GM18502 (cell line): ENCODE measurements at regions not wholly inside any gene's neighbourhood (a gene's known extent, or its start where the extent isn't known, plus 50 kb on each side); places are given as distances from the start of the nearest gene placed in this dataset.

Experiments
- ATAC-seq: cut with Tn5 transposase; IDR thresholded peaks from one replicate; pipeline ENCODE4 v1.9.1; 2021; ENCODE audit warnings: mild to moderate bottlenecking; ENCODE audit not compliant: unreplicated experiment, poor library complexity

DNA sequence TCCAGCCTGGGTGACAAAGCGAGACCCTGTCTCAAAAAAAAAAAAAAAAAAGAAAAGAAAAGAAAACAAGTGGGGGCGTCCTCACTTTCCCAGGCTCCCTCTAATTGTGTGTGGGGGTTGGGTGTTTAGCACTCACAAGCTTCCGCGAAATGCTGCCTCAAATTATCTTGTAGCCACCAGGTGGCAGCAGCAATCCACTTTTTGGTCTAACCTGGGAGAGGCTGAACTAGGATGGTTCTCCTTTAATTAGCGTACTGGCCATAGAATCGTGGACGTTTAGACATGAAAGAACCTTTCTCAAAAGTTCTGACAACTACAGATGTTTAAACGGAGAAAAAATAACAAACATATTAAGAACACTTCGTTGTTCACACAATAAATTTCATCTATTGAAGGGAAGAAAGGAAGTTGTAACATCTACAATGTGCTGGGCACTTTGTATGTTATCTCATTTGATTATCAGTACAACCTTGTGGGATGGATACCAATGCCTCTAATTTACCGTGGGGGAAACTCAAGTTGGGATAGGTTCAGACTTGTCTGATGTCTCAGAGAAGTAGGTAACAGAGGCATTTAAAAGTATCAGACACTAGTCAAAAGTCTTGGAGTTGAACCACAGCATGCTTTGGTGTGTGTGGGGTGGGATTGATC lies 122.7 kb upstream of the NABP1 start:
- ATAC-seq: peak; percentile 95

DNA sequence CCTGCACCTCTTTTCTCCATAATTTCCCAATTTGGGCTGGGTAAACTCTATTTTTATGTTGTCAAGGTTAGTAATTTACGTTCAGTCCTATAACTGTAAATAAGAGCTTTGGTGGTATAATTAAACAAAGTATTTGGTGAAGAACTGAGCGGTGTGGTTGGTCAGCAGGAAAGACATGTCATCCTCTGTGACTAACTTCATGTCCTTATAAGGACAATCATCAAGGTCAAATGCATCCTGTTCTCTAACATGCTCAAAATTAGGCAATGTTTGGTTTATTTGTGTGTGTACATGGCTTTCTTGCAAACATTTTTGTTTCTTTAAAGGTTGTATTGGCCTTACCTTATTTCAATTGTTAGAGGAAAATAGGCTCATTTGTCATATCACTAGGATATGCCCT lies 121.5 kb upstream of the NABP1 start:
- no peak for ATAC-seq

DNA sequence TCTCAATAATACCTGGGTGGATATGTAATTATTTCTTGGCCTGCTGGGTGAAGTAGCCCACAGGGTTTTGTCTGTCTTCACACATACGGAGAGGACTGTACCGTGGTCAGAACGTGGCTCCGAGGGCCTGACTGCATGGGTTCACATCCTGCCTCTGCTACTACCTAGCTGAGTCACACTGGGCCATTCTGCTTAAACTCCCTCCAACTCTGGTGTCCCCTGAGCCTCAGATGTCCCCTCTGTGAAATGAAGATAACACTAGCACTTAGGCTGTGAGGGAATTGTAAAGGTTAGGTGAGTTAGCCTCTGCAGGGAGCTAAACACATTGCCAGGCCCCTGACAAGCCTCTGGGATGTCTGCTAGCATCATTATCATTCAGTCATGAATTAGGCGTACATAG lies 120.1 kb upstream of the NABP1 start:
- ATAC-seq: no peak

DNA sequence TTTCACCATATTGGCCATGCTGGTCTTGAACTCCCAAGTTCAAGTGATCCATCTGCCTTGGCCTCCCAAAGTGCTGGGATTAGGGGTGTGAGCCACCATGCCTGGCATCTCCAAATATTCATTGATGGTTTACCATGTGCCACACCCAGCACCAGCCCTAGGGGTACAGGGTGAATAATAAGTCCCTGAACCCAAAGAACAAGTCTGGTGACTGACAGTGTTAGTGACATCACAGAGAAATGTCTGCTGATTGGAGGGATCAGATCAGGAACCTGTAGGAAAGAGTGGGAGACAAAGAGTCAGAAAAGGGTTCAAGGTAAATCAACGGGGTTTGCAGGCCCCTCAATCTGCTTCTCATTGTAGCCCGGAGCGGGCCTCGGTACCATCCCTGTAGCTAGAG lies 118.4 kb upstream of the NABP1 start:
- no peak for ATAC-seq

DNA sequence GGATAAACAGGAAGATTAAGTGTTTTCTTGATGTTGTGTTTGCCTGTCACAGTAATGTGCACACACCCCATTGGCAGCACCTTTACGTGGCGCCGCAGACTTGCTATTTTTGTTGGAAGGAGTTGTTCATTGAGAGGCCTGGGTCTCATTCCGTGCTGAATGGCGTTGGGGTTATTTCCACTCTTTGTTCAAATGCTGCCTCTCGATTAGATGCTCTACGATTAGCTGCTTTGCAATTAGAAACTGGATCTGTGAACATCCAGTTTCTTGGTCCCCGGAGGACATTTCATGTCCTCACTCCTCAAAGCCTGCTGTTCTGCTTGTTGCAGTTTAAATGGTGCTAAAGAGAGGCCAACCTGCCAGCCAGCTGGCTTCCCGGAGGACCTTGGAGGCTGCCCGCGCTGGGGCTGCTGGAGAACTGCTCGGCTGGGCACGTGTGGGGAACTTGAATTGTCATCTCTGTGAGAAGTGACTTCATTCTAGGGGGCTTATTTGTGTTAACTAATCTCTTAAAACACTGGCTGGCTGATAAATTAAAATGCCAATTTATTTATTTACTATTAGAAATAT lies 117.4 kb upstream of the NABP1 start:
- ATAC-seq: no peak

DNA sequence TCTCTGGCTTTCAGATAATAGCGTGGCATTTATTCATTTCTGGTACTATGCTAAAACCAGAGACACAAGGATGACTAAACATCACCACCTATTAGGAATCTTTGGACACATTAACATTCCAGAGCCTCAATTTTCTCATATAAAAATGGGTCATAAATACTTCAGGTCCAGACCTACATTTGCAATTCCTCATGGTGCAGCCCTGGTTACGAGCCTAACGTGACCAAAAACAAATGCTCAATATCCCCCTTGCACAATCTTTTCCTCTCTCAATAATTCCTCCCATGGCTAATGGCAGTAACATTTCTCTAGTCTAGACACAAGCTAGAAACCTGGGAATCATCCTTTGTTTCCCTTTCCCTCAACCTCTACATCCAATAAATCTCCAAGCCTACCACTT lies 112.8 kb upstream of the NABP1 start:
- ATAC-seq: no peak

DNA sequence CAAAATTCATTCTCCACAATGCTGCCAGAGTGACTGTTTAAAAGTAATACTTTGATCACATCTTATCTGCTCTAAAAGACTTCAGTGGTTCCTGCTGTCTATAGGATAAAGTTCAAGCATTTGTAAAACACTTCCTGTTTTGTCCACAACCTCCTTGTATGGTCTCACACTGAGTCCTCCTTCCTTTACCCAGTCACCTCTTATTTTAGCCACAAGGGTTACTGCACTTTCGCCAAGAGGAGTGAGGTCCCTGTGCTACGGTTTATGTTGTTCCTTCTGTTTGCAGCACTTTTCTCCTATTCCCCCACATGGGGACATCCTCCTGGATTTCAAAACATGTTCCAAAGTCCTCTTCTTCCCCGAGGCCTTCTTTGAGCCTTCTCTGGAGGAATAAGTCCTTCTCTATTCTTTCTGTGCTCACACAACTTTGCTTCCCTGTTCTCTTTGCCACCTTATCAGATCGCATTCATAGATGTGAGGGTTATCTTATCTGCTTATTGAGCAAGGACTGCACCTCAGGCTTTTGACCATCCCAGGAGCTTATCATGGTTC lies 112.2 kb upstream of the NABP1 start:
- peak; percentile 75 for ATAC-seq

DNA sequence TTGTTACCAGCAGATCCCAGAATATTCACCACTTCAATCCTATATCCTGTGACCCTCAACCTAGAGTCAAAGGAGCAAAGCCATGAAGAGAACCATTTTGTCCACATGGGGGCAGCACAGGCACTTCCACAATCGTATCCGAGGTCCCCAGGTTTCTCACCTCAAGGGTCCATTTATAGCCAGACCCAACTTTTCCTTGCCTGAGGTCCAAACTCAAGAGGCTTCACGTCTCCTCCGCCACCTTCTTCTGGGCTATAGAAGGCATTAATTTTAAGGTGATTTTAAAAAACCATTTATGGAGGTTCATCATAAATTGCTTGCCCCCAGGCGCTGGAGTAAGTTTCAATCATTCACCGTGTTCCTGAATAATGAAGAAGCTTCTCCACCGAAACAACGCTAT lies 111.6 kb upstream of the NABP1 start:
- ATAC-seq: peak; percentile 77

DNA sequence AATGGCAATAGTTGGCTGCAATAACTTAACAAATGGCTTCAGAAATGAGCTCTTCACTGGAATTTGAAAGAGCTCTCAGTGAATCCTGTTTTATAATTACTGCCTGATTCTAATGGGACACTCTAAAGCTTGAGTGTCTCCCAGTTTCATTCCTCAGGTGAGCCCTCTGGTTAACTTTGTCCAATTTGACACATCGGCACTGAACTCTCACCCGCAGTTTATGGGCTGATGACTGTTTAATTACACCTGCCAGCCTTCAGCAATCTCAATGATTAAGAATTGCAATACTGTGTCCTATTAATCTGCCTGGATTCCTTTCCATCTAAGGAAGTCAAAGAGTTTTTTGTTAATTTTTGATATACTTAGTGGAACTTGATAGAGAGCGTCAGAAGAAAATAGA lies 110.7 kb upstream of the NABP1 start:
- ATAC-seq: no peak

DNA sequence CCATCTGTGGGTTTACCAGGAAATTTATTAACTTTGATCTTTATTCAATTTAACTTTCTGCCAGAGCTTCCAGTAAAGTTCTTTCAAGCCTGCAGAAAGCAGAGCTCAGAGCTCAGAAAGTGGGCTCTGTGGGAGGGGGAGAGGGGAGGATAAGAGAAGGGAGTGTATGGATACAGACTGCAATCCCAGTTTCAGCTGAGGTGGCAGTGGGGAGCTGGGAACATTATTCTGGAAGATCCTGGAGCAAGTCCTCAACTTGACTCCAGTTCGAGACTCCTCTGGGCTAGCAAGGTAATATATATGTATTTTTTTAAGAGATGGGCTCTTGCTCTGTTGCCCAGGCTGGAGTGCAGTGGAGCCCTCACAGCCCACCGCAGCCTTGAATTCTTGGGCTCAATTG lies 108.9 kb upstream of the NABP1 start:
- ATAC-seq: no peak

DNA sequence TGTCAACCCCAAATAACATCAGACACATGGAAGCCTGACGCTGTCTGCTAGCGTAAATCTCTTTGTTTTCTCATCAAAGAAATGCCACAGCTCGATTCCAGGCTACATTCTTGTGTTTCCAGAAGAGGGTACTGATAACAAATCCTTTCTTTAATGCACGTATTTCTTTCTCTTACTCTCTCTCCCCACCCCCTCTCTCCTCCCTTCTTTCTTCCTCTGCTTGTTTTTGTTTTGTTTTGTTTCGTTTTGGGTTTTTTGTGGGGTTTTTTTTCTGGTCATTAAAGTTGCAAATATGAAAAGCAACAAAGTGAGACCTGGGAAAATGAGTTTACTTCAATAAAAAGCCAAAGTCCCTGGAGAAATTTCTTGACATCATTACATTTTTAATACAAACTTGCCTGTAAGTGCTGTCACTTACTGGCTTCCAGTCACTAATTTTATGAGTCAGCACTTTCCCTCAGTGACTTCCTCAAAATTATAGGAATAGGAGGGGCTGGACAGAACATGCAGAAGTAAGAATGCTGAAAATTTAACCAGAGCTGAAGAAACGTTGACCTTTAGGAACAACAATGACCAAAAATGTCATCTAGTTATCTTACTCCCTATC lies 106.7 kb upstream of the NABP1 start:
- ATAC-seq: peak; percentile 50

DNA sequence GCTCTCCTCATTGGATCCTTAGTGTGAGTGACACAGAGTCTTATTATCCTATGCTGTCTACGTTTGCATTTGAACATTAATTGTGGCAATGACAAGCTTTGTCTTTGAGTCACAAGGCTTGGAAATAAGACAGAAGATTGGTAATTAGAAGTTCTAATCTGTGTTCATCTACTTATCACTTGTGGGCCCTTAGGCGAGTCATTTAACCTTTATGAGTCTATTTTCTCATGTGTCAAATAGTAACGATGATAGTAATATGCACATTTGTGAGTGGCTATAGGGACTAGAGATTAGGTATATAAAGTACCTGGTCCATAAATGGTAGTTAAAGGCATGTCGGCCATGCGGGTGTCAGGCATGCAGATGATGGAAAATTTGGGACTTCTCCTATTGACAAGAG lies 105.6 kb upstream of the NABP1 start:
- ATAC-seq: no peak

DNA sequence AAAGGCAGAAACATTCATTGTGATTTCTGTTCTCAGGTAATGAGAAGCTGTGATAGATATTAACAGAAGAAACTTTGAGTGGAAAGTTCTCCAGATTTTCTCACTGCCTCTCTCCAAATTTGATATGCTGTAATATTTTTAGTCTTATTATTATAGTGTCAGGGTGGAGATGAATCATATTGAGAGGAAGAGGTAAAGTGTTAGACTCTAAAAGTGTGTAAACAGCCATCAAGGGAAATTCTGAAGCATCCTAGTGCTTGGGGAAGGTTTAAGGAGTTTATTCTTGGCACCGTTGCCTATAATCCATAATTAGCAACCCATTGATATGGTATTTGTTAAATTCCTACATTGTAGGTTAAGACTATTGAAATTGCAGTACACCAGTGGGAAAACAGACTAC lies 104.7 kb upstream of the NABP1 start:
- no peak for ATAC-seq

DNA sequence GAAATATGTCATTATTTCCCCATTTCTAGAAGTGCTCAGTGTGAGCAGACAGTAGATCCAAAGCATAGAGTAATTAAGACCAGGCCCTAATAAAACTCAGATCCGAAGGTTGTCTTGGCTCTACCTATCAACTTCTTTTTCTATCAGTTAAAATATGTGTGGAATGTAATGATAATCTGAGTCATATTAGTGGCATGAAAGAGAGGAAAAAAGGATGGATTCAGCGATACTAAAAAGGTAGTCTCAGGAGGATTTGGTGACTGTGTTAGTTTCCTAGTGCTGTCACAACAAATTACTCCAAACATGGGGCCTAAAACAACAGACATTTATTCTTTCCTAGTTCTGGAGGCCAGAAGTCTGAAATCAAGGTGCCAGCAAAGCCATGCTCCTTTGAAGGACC lies 103.7 kb upstream of the NABP1 start:
- ATAC-seq: no peak

DNA sequence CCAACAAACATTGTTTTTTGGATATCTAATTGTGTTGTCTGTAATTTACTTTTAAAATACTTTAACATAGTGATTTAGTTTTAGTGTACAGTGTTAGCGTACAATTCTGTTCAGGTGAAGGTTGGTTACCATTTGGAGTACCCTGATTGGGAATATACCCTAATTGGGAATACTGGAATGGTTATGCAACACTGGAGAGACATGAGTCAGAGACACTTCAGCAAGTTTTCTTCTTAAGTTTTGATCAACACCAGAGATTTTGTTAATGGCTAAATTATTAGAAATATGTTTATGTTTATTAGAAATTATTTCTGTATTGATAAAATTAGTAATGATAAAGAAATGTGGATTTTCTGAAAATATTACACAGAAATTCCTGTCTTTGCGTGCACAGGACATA lies 100.3 kb upstream of the NABP1 start:
- ATAC-seq: no peak

DNA sequence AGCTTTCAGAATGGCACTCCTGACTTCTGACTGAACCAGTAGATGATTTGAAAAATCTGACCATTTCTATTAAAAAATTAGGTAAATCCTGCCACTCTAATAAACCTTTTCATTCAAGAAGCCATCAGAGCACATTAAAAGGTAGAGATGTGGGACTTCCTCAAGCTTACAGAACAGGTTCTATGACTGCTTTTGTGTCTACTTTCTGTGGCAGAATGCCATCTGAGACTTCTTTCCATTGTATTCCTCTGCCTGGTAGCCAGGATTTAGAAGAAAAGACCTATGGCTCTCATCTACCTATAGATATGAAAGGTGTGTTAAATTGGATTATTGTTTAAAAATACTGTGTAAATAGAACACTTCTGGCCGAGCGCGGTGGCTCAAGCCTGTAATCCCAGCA lies 99.9 kb upstream of the NABP1 start:
- no peak for ATAC-seq

DNA sequence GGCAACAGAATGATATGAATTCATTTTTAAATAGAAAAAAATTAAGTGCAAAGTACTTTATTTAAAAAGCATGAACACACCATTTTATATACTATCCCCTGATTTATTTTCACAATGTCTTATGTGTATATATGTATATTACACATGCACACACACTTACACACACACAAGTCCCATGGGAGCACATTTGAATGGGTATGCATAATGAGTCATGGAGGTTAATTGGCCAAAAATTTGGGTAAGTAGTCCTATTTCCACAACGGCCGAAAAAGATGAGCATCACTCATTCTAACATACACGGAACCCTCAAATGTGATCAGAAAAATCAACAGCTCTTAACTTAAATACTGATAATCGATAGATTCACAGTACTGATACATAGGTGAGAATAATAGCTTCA lies 97.4 kb upstream of the NABP1 start:
- ATAC-seq: no peak

DNA sequence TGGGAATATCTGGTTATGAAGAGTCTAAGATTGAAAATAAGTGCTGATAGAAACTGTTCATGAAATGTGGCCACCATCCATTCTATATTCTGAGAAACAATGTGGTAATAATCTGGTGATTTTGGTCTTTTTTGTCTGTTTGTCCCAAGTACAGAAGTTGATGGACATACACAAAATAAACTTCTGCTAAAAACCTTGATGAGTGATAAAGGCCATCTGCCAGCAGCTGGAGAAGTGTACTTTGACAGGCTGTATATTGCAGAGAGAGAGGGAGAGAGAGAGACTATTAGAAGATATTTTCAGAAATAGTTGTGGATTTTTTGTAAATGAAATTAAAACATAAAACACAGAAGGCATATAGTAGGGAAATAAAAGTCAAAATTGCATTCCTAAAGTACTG lies 96.9 kb upstream of the NABP1 start:
- no peak for ATAC-seq

DNA sequence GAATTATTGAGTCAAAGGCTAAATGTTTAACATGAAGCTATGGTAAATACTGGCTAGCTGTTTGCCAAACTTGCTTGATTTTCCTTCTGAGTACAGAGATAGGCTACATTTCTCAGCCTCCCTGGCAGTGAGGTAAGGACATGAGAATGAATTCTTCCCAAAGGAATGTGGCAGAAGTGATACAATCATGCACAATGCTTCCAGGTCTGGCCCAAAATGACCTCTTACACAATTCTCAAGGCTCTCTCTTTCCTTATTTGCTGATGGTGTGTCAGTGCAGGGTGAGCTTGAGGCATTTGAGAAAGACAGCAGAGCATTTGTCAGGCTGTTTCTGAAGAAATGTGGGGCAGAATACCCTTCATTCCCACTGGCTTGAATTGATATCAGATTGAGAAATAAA lies 95.6 kb upstream of the NABP1 start:
- no peak for ATAC-seq

DNA sequence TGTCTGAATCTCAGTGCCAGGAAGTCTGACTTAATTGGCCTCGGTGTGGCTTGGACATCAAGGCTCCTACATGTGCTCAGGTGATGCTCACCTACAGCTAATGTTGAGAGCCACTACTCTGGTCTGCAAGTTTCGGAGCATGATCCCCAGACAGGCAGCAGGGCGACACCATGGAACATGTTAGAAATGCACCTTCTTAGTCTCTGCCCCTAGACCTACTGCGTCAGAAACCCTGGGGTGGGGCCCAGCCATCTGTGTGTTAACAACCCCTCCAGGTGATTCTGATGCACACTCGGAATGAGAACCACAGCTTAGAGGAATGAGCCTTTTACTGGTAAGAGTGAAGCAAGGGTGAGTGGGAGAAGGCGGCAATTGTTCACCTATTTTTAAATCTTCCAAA lies 86.9 kb upstream of the NABP1 start:
- ATAC-seq: no peak

DNA sequence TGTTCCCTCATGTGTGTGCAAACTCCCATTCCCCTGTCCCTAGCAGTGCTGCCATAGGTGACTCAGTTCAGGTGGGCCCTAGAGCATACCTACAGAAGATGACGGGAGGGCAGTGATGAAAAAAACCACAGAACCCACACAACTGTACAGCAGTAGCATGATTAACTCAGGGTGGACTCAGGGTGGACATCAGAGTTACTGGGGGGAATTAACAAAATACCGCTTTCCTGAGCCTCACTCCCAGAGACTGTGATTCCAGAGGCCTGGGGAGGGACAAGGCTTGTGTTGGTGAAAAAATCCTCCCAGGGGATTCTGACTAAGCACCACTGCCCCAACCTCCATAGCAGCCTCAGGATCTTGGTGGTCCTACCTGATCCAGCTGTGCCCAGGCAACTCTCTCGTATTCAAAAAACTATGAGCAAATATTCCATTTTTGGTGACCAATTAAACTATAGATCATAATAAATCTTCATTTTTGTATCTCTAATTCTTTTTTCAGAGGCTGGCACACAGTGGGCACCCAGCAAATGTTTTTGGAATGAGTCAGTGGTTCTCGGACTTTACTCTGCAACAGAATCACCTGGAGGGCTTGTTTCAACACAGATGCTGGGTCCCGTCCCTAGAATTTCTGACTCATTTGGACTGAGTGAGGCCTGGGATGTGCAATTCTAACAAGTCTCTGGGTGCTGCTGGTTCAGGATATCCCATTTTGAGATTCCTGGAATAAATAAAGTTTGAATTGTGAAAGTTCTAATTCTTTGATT lies 84.1 kb upstream of the NABP1 start:
- no peak for ATAC-seq
